Natural killer cell (primary cell): ENCODE measurements at regions not wholly inside any gene's neighbourhood (a gene's known extent, or its start where the extent isn't known, plus 50 kb on each side); places are given as distances from the start of the nearest gene placed in this dataset.

ENCODE experiments used
- ATAC-seq, 3 donors: fragments of 150-1000 bp in 2 of 3; fragments of 200-7000 bp in 1 of 3; cut with Tn5 transposase; 1 replicate in 1 of 3; 2 replicates in 2 of 3; pipeline ENCODE4 v1.10.0; 2021; ENCODE audit warnings: mild to moderate bottlenecking in 2 of 3, moderate library complexity in 2 of 3
- DNase-seq, 2 donors: peaks; one replicate each; pipeline versions ENCODE4 v3.0.0 to v3.0.0-alpha.2; 2013 to 2021; ENCODE audit warnings: mixed read lengths in 1 of 2
- H3K27ac ChIP-seq: one replicate; pipeline ENCODE4 v1.5.1; 2013; ENCODE audit warnings: mild to moderate bottlenecking, low read length
- H3K27me3 ChIP-seq: one replicate; pipeline ENCODE4 v1.6.1; 2013; ENCODE audit warnings: low read length; ENCODE audit not compliant: control insufficient read depth, insufficient read depth
- H3K36me3 ChIP-seq: one replicate; pipeline ENCODE4 v1.6.1; 2013; ENCODE audit warnings: low read length; ENCODE audit not compliant: control insufficient read depth, insufficient read depth
- H3K4me1 ChIP-seq: one replicate; pipeline ENCODE4 v1.6.1; 2013; ENCODE audit warnings: low read length; ENCODE audit not compliant: control insufficient read depth, insufficient read depth
- H3K4me3 ChIP-seq: one replicate; pipeline ENCODE4 v1.5.1; 2013; ENCODE audit warnings: low read length
- H3K9me3 ChIP-seq: one replicate; pipeline ENCODE4 v1.6.1; 2013; ENCODE audit warnings: low read length; ENCODE audit not compliant: control insufficient read depth, insufficient read depth
- H3K27ac Mint-ChIP-seq, 2 donors: one replicate each; pipeline ENCODE4 v1.8.0; 2022; ENCODE audit warnings: mild to moderate bottlenecking in 2 of 2, mixed read lengths in 2 of 2, moderate library complexity in 1 of 2
- H3K27me3 Mint-ChIP-seq, 2 donors: one replicate each; pipeline ENCODE4 v1.8.0; 2022; ENCODE audit warnings: low read depth in 2 of 2, mixed read lengths in 2 of 2
- H3K36me3 Mint-ChIP-seq: one replicate; pipeline ENCODE4 v1.8.0; 2022; ENCODE audit warnings: mixed read lengths
- H3K4me1 Mint-ChIP-seq, 2 donors: one replicate each; pipeline ENCODE4 v1.8.0; 2022; ENCODE audit warnings: mixed read lengths in 2 of 2
- H3K4me3 Mint-ChIP-seq: one replicate; pipeline ENCODE4 v1.8.0; 2022; ENCODE audit warnings: mild to moderate bottlenecking, moderate library complexity, mixed read lengths
- H3K9me3 Mint-ChIP-seq, 2 donors: one replicate each; pipeline ENCODE4 v1.8.0; 2022; ENCODE audit warnings: mixed read lengths in 2 of 2
- WGBS: methylation state at CpG from one replicate; pipeline ENCODE4 v1.1.7; 2013; ENCODE audit warnings: missing lambda C conversion rate; ENCODE audit not compliant: insufficient coverage; 5-methylcytosine and 5-hydroxymethylcytosine counted together
- intact Hi-C: fragments of 100-400 bp; cut with micrococcal nuclease; formaldehyde crosslinking; loops from one replicate; pipeline ENCODE4 v1.14.2; 2022
- TF ChIP-seq, protein P1 (sequence below): fragments of 200-600 bp; IDR thresholded peaks from one replicate; pipeline ENCODE4 v1.8.0; 2022; ENCODE audit warnings: antibody characterized with exemption

- no peak overlapping the region for H3K4me3 Mint-ChIP-seq
- intact Hi-C loops = no loop called here
- no peak overlapping the region for H3K27ac ChIP-seq
Measured at GRCh38 chr7:18337048-18337809, 158.3 kb upstream of the HDAC9 start.

DNA sequence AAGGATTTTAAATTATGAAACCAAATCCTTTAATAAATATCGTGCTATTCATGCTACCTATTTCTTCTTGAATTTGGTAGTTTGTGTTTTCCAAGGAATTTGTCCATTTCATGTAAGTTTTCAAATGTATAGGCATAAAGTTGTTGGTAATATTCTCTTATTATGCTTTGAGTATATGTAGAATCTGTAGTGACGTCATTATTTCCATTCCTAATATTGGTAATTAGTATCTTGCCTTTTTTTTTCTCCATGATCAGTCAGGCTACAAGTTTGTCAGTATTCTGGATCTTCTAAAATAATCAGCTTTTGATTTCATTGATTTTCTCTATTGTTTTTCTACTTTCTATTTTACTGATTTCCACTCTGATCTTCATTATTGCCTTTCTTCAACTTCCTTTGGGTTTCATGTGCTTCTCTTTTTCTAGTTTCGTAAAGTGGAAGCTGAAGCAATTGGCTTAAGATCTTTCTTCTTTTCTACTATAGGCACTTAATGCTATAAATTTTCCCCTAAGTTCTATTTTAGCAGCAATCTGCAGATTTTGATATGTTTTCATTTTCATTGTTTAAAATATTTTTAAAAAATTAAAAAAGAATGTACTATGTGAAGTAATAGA, 156.5 kb upstream of the HDAC9 start:
- intact Hi-C loops = no loop called here
- no peaks in the 10 kb centered on the region for H3K9me3 ChIP-seq

More at GRCh38 chr7:18337048-18337809, 158.3 kb upstream of the HDAC9 start:
- no peak for ATAC-seq
- H3K4me1 Mint-ChIP-seq = peaks cover 10 to 28% of the 10 kb centered on the region in 2 donors
- WGBS = 46% methylated on average over 4 of the region's 5 CpGs
- no peak for DNase-seq
- no peaks in the 10 kb centered on the region for H3K27me3 Mint-ChIP-seq
- peaks cover 3 to 4% of the 10 kb centered on the region in 2 donors for H3K9me3 Mint-ChIP-seq
- no peaks in the 10 kb centered on the region for H3K27me3 ChIP-seq
- no peaks in the 10 kb centered on the region for H3K9me3 ChIP-seq
- H3K4me1 ChIP-seq = no peaks in the 10 kb centered on the region
- peaks cover 17% of the 10 kb centered on the region for H3K36me3 Mint-ChIP-seq
- TF ChIP-seq, protein P1, sequence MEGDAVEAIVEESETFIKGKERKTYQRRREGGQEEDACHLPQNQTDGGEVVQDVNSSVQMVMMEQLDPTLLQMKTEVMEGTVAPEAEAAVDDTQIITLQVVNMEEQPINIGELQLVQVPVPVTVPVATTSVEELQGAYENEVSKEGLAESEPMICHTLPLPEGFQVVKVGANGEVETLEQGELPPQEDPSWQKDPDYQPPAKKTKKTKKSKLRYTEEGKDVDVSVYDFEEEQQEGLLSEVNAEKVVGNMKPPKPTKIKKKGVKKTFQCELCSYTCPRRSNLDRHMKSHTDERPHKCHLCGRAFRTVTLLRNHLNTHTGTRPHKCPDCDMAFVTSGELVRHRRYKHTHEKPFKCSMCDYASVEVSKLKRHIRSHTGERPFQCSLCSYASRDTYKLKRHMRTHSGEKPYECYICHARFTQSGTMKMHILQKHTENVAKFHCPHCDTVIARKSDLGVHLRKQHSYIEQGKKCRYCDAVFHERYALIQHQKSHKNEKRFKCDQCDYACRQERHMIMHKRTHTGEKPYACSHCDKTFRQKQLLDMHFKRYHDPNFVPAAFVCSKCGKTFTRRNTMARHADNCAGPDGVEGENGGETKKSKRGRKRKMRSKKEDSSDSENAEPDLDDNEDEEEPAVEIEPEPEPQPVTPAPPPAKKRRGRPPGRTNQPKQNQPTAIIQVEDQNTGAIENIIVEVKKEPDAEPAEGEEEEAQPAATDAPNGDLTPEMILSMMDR = no peak
- H3K36me3 ChIP-seq = no peaks in the 10 kb centered on the region
- no peak overlapping the region for H3K4me3 ChIP-seq
- H3K27ac Mint-ChIP-seq = no peak overlapping the region

DNA sequence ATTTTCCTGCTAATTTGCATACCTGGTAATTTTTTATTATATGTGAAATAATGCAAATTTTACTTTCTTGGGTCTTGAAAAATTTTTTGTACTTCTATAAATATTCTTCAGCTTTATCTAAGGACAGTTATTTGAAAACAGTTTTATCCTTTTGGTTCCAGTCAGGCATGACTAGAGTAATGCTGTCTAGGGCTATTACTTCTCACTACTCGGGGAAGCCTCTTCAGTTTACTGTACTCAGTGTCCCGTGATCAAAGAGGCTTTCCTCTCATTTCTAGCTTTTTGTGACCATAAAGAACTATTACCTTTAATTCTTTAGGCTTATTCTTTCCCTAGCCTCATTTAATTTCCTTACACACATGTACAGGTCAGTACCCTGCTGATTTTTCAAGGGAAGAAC, 153.8 kb upstream of the HDAC9 start:
- H3K27me3 ChIP-seq = no peaks in the 10 kb centered on the region
- no peak overlapping the region for H3K27ac Mint-ChIP-seq
- H3K4me1 ChIP-seq = no peaks in the 10 kb centered on the region
- H3K9me3 Mint-ChIP-seq = peaks cover 2 to 3% of the 10 kb centered on the region in 2 donors
- ATAC-seq = no peak
- intact Hi-C loops = no loop called here
- no peaks in the 10 kb centered on the region for H3K36me3 ChIP-seq
- peaks cover 4 to 18% of the 10 kb centered on the region in 2 donors for H3K4me1 Mint-ChIP-seq
- 64% methylated on average over 2 of the region's 2 CpGs for WGBS
- no peak overlapping the region for H3K4me3 ChIP-seq
- no peaks in the 10 kb centered on the region for H3K9me3 ChIP-seq
- H3K27me3 Mint-ChIP-seq = no peaks in the 10 kb centered on the region
- TF ChIP-seq, protein P1 = no peak
- H3K27ac ChIP-seq = no peak overlapping the region
- no peak overlapping the region for H3K4me3 Mint-ChIP-seq
- DNase-seq = no peak
- H3K36me3 Mint-ChIP-seq = peaks cover 9% of the 10 kb centered on the region

More for the DNA sequence above, 156.5 kb upstream of the HDAC9 start:
- no peak for DNase-seq
- no peak overlapping the region for H3K27ac ChIP-seq
- no peaks in the 10 kb centered on the region for H3K27me3 Mint-ChIP-seq
- no peaks in the 10 kb centered on the region for H3K36me3 ChIP-seq
- H3K36me3 Mint-ChIP-seq = peaks cover 9% of the 10 kb centered on the region
- peaks cover 2 to 3% of the 10 kb centered on the region in 2 donors for H3K9me3 Mint-ChIP-seq
- H3K4me1 ChIP-seq = no peaks in the 10 kb centered on the region
- no peak overlapping the region for H3K27ac Mint-ChIP-seq
- no peak for ATAC-seq
- no peak overlapping the region for H3K4me3 Mint-ChIP-seq
- no peaks in the 10 kb centered on the region for H3K27me3 ChIP-seq
- H3K4me3 ChIP-seq = no peak overlapping the region
- 80% methylated on average over 1 of the region's 3 CpGs for WGBS
- TF ChIP-seq, protein P1 = no peak
- peaks cover 10 to 28% of the 10 kb centered on the region in 2 donors for H3K4me1 Mint-ChIP-seq
